HG03521 (cell line): ENCODE measurements at regions not wholly inside any gene's neighbourhood (a gene's known extent, or its start where the extent isn't known, plus 50 kb on each side); places are given as distances from the start of the nearest gene placed in this dataset.
"Not testable (repeated sequence)": the region's sequence is repeated elsewhere in the genome, so short reads cannot be mapped to it uniquely, and the experiment has no call there.

ENCODE experiments used
- ATAC-seq: cut with Tn5 transposase; IDR thresholded peaks from one replicate; pipeline ENCODE4 v1.9.1; 2021; ENCODE audit warnings: mild to moderate bottlenecking, moderate library complexity; ENCODE audit not compliant: unreplicated experiment

GRCh38 chr10:71081229-71081560 is 131.2 kb upstream of the UNC5B start:
- no peak for ATAC-seq

- ATAC-seq = no peak
These were observed 130.5 kb upstream of the UNC5B start for GRCh38 chr10:71081912-71082311.

GRCh38 chr10:71082960-71083715 is 129.2 kb upstream of the UNC5B start:
- ATAC-seq = no peak

- ATAC-seq = no peak
These were observed 128.7 kb upstream of the UNC5B start for GRCh38 chr10:71083716-71083975.

DNA sequence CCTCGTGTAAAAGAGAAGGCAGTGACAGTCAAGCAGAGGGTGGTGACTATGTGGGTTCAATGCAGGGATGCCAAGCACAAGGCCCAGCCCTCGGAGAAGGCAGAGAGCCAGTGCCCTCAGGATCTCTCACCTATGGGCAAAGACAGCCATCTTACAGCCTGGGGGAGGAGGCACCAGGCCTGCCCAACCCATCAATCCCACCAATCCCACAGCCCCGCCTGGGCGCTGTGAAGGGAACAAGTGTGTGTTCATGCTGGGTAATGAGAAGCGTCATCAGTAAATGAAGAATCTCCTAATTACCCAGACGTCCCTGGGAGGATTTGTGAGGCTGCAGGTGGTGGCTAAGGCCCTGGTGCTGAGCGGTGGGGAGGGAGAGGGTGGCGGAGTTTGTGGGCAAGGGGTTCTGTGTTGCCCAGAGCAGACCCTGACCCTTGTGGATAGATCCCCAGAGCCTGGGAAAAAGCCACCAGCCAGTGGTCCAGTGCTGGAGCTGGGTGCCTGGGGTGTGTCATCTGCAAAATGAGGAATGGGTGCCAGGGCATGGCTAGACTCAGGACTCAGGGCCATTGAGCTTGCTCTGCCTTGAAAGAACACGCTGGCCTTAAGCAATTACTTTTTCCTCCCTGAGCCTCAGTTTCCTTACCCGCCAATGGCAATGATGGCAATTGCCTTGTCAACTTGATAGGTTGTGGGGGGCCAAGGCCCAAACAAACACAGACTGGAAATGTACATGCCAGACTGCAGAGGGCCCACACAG is 128.1 kb upstream of the UNC5B start:
- ATAC-seq = no peak

DNA sequence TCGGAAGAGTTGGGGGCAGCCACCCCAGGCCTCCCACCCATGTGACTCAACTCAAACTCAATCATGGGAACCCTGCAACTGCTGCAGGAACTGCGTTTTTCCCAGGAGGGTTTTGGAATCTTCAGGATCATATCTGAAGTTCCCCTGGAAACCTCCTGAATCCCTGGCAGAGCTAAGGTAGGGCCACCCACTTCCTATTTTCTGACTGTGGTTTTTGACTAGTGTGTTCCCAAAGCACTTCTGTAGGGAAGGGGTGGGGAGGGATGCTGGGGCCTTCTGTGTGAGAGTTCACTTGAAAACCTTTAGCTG is 127.6 kb upstream of the UNC5B start:
- no peak for ATAC-seq

- ATAC-seq = no peak
These were observed 126.5 kb upstream of the UNC5B start for GRCh38 chr10:71085689-71086438.

DNA sequence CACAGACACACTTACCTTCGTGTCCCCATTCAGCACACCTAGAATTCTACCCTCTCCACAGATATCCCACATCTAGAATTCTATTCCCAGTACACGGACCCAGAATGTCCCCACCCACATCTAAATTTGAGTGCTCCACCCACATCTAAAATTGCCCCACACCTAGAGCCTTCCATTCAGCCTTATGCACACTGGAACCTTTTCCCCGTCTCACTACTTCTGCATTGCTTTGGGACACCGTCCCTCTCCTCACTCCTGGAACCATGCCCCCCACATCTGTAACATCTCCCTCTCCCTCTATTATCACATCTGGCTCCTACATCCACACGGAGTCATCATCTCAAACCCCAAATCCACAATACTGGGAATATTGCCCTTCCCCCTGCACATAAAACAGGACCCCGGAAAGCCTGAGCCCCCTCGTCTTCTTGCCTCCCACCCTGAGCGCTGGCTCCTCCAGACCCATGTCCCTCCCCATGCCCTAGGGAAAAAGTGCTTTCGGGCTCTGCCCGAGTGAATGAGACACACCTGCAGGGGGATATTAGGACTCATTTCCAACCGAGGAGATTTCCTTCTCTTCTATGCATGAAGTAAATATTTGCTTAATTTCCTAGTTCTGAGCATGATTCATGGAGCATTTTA is 125.8 kb upstream of the UNC5B start:
- no peak for ATAC-seq

GRCh38 chr10:71087622-71088021 is 124.7 kb upstream of the UNC5B start:
- no peak for ATAC-seq

- ATAC-seq = no peak
These were observed 124.3 kb upstream of the UNC5B start for GRCh38 chr10:71088054-71088453.

- ATAC-seq = not testable (repeated sequence)
These were observed 123.8 kb upstream of the UNC5B start for GRCh38 chr10:71088578-71088977.

GRCh38 chr10:71089162-71089561 is 123.2 kb upstream of the UNC5B start:
- ATAC-seq = no peak

DNA sequence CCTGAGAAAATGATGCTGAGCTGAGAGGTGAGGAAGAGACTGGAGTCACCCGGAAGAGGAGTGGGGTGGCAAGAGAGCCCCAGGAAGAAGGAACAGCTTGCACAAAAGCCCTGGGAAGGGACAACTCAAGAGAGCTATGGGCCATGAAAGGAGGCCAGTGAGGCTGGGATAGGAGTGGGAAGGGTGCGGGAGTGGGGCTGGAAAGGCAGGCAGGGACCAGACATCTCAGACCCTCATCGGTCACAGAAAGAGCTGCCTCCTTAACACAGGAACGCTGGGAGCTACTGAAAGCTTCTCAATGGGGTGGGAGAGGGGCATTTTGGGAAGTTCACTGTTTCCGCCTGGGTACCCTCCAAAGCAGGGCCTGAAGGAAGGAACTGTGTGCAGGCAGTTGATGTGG is 122.0 kb upstream of the UNC5B start:
- ATAC-seq = no peak

DNA sequence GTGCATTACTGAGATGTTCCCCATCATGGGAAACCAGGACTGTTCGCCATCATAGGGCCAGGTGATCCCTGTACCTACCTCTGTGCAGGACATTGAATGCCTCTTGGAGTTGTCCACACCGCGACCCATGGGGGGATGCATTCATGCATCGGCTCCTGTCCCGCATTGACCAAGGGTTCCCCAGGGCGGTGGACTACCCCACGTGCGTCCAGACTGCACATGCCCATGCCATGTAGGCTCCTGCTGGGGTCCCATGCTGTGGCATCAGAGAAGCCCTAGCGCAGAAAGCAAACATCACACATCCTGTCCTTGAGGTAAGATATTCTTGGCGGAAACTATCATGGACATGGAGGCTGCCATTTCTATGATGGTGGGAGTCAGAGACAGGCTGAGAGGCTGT is 121.6 kb upstream of the UNC5B start:
- ATAC-seq = no peak

DNA sequence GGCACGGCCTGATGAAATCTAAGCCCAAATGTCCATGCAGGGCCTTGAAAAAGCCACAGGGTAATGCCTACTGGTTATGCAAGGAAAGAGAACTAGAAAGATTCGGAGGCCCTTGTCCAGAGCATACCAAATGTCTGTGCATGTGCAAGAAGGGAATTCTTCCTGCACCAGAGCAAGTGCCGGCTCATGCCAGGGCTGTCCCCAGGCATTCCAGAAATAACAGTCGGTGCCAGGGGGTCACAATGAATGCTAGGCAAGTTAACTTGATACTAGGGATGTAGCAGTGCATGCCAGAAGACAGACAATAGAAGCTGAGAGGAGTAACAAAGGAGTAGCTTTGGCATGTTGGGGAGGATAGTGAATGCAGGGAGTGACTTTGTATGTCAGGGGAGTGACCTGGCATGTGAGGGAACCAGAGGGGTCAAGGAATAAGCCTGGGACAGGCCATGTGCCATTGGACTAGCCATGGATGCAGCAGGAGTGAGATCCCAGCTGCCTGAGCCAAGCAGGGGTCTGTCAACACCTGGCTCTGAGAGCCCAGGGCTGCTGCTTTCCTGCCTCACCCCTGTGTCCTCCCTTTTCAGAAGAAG is 119.5 kb upstream of the UNC5B start:
- no peak for ATAC-seq

GRCh38 chr10:71093531-71093930 is 118.8 kb upstream of the UNC5B start:
- no peak for ATAC-seq

- no peak for ATAC-seq
These were observed 117.5 kb upstream of the UNC5B start for GRCh38 chr10:71094712-71095390.

- no peak for ATAC-seq
These were observed 112.5 kb upstream of the UNC5B start for GRCh38 chr10:71099731-71100361.

- ATAC-seq = no peak
These were observed 108.4 kb upstream of the UNC5B start for GRCh38 chr10:71103961-71104360.

GRCh38 chr10:71106151-71106550 is 106.2 kb upstream of the UNC5B start:
- ATAC-seq = not testable (repeated sequence)
